ENCODE measurements at regions not wholly inside any gene's neighbourhood (a gene's known extent, or its start where the extent isn't known, plus 50 kb on each side); places are given as distances from the start of the nearest gene placed in this dataset.

GRCh38 chr2:15731213-15731888 lies 139.7 kb downstream of the DDX1 start:
- no peaks in the 10 kb centered on the region for H3K27me3 ChIP-seq
- TF ChIP-seq, protein P1, sequence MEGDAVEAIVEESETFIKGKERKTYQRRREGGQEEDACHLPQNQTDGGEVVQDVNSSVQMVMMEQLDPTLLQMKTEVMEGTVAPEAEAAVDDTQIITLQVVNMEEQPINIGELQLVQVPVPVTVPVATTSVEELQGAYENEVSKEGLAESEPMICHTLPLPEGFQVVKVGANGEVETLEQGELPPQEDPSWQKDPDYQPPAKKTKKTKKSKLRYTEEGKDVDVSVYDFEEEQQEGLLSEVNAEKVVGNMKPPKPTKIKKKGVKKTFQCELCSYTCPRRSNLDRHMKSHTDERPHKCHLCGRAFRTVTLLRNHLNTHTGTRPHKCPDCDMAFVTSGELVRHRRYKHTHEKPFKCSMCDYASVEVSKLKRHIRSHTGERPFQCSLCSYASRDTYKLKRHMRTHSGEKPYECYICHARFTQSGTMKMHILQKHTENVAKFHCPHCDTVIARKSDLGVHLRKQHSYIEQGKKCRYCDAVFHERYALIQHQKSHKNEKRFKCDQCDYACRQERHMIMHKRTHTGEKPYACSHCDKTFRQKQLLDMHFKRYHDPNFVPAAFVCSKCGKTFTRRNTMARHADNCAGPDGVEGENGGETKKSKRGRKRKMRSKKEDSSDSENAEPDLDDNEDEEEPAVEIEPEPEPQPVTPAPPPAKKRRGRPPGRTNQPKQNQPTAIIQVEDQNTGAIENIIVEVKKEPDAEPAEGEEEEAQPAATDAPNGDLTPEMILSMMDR (IDR thresholded peaks at IDR 0.05) = no peak
- no peak for TF ChIP-seq POLR2A (IDR thresholded peaks at IDR 0.05)
- DNase-seq = no peak
- no peak overlapping the region for H3K27ac ChIP-seq
- peaks cover 0 to 10% of the 10 kb centered on the region in 2 donors for H3K4me1 ChIP-seq
- H3K9me3 ChIP-seq = no peaks in the 10 kb centered on the region
- intact Hi-C loops (cut with DNase I; ENCODE audit: low total_unique reads) = no loop called here
- H3K36me3 ChIP-seq = no peaks in the 10 kb centered on the region
- no peak overlapping the region for H3K4me3 ChIP-seq

GRCh38 chr2:15731889-15732271 lies 140.2 kb downstream of the DDX1 start:
- H3K4me3 ChIP-seq = no peak overlapping the region
- TF ChIP-seq, protein P1 (IDR thresholded peaks at IDR 0.05) = no peak
- TF ChIP-seq POLR2A (IDR thresholded peaks at IDR 0.05) = no peak
- no peak overlapping the region for H3K27ac ChIP-seq
- no peak for DNase-seq
- H3K9me3 ChIP-seq = no peaks in the 10 kb centered on the region
- intact Hi-C loops (cut with DNase I; ENCODE audit: low total_unique reads) = no loop called here
- H3K36me3 ChIP-seq = no peaks in the 10 kb centered on the region
- peaks cover 0 to 10% of the 10 kb centered on the region in 2 donors for H3K4me1 ChIP-seq
- H3K27me3 ChIP-seq = no peaks in the 10 kb centered on the region

- no peaks in the 10 kb centered on the region for H3K36me3 ChIP-seq
- H3K9me3 ChIP-seq = no peaks in the 10 kb centered on the region
- DNase-seq = no peak
- H3K4me3 ChIP-seq = no peak overlapping the region
- intact Hi-C loops (cut with DNase I; ENCODE audit: low total_unique reads) = no loop called here
- no peak for TF ChIP-seq POLR2A (IDR thresholded peaks at IDR 0.05)
- TF ChIP-seq, protein P1 (IDR thresholded peaks at IDR 0.05) = no peak
- peaks cover 0 to 10% of the 10 kb centered on the region in 2 donors for H3K4me1 ChIP-seq
- no peak overlapping the region for H3K27ac ChIP-seq
- no peaks in the 10 kb centered on the region for H3K27me3 ChIP-seq
Observed at GRCh38 chr2:15732341-15733077, 140.8 kb downstream of the DDX1 start.

GRCh38 chr2:15733867-15734673 lies 142.4 kb downstream of the DDX1 start:
- Histone ChIP-seq H3K27ac (peak overlapping the region; percentile 17 to 43), H3K4me1 (peaks cover 0 to 10% of the 10 kb centered on the region in 2 donors)
- intact Hi-C loops (cut with DNase I; ENCODE audit: low total_unique reads) = no loop called here

More at GRCh38 chr2:15733867-15734673, 142.4 kb downstream of the DDX1 start:
- no peaks in the 10 kb centered on the region for H3K9me3 ChIP-seq
- TF ChIP-seq POLR2A (IDR thresholded peaks at IDR 0.05) = no peak
- TF ChIP-seq, protein P1 (IDR thresholded peaks at IDR 0.05) = no peak
- H3K4me3 ChIP-seq = no peak overlapping the region
- DNase-seq = no peak
- H3K36me3 ChIP-seq = no peaks in the 10 kb centered on the region
- no peaks in the 10 kb centered on the region for H3K27me3 ChIP-seq

Data from uterus (tissue), 3 donors.